MM.1S (cell line): ENCODE measurements at regions not wholly inside any gene's neighbourhood (a gene's known extent, or its start where the extent isn't known, plus 50 kb on each side); places are given as distances from the start of the nearest gene placed in this dataset.

Experiments used
- DNase-seq: peaks from one replicate; pipeline ENCODE4 v3.0.0-alpha.2; 2015
- H2AFZ ChIP-seq: fragments of 300-600 bp; sonication (generic); 2 replicates; pipeline ENCODE4 v1.6.0; 2016; ENCODE audit warnings: antibody characterized with exemption, low read length
- H3F3A ChIP-seq: fragments of 300-600 bp; sonication (generic); 2 replicates; pipeline ENCODE4 v1.6.1; 2016; ENCODE audit warnings: mild to moderate bottlenecking, antibody characterized with exemption, low read length, moderate library complexity, mixed read lengths; ENCODE audit not compliant: insufficient read depth
- H3K27ac ChIP-seq: fragments of 300-600 bp; sonication (generic); 2 replicates; pipeline ENCODE4 v1.5.1; 2016; ENCODE audit warnings: mild to moderate bottlenecking, low read length
- H3K27me3 ChIP-seq: fragments of 300-600 bp; sonication (generic); replicated peaks from 2 replicates; pipeline ENCODE4 v1.6.0; 2016; ENCODE audit warnings: low read length; ENCODE audit not compliant: insufficient read depth
- H3K36me3 ChIP-seq: fragments of 300-600 bp; sonication (generic); replicated peaks from 2 replicates; pipeline ENCODE4 v1.6.1; 2016; ENCODE audit warnings: mild to moderate bottlenecking, low read length, mixed read lengths; ENCODE audit not compliant: insufficient read depth
- H3K4me1 ChIP-seq: fragments of 300-600 bp; sonication (generic); 2 replicates; pipeline ENCODE4 v1.6.1; 2016; ENCODE audit warnings: low read length, mixed read lengths
- H3K4me2 ChIP-seq: fragments of 300-600 bp; sonication (generic); 2 replicates; pipeline ENCODE4 v1.6.0; 2016; ENCODE audit warnings: low read depth, low read length
- H3K4me3 ChIP-seq: fragments of 300-600 bp; sonication (generic); 2 replicates; pipeline ENCODE4 v1.5.1; 2016; ENCODE audit warnings: low read length, mixed read lengths
- H3K79me2 ChIP-seq: fragments of 300-600 bp; sonication (generic); 2 replicates; pipeline ENCODE4 v1.6.1; 2016; ENCODE audit warnings: mixed run types, low read length, mixed read lengths
- H3K9ac ChIP-seq: fragments of 300-600 bp; sonication (generic); 2 replicates; pipeline ENCODE4 v1.6.1; 2016; ENCODE audit warnings: low read length, mixed read lengths
- H3K9me2 ChIP-seq: fragments of 300-600 bp; sonication (generic); replicated peaks from 2 replicates; pipeline ENCODE4 v1.6.1; 2016; ENCODE audit warnings: mild to moderate bottlenecking, low read length, mixed read lengths; ENCODE audit not compliant: insufficient read depth
- H3K9me3 ChIP-seq: fragments of 300-600 bp; sonication (generic); replicated peaks from 2 replicates; pipeline ENCODE4 v1.6.1; 2016; ENCODE audit warnings: mild to moderate bottlenecking, low read length, mixed read lengths; ENCODE audit not compliant: insufficient read depth
- H4K20me1 ChIP-seq: fragments of 300-600 bp; sonication (generic); 2 replicates; pipeline ENCODE4 v1.6.1; 2016; ENCODE audit warnings: mild to moderate bottlenecking, low read length, moderate library complexity, mixed read lengths; ENCODE audit not compliant: insufficient read depth
- EZH2 ChIP-seq: fragments of 300-600 bp; sonication (generic); optimal IDR thresholded peaks from 2 replicates; pipeline ENCODE3; 2017; ENCODE audit warnings: low read depth, mild to moderate bottlenecking, antibody characterized with exemption, low read length, mixed read lengths
- EZH2phosphoT487 ChIP-seq: fragments of 300-600 bp; sonication (generic); IDR thresholded peaks from 2 replicates; pipeline ENCODE4 v1.6.1; 2018; ENCODE audit warnings: antibody characterized with exemption, low read length
- TF ChIP-seq, protein P1 (sequence below): fragments of 300-600 bp; sonication (generic); IDR thresholded peaks from 2 replicates; pipeline ENCODE4 v1.5.1; 2016; ENCODE audit warnings: antibody characterized with exemption, low read length, mixed read lengths

- Histone ChIP-seq H3K79me2 (no peaks in the 10 kb centered on the region), H3K9me2 (no peaks in the 10 kb centered on the region), H3K4me3 (no peak overlapping the region), H3K9me3 (no peaks in the 10 kb centered on the region), H4K20me1 (no peaks in the 10 kb centered on the region), H3F3A (no peaks in the 10 kb centered on the region), H3K36me3 (no peaks in the 10 kb centered on the region), H3K9ac (no peak overlapping the region), H3K4me1 (no peaks in the 10 kb centered on the region), H2AFZ (no peak overlapping the region), H3K27me3 (no peaks in the 10 kb centered on the region), H3K27ac (no peak overlapping the region), H3K4me2 (no peak overlapping the region)
- TF ChIP-seq, protein P1, sequence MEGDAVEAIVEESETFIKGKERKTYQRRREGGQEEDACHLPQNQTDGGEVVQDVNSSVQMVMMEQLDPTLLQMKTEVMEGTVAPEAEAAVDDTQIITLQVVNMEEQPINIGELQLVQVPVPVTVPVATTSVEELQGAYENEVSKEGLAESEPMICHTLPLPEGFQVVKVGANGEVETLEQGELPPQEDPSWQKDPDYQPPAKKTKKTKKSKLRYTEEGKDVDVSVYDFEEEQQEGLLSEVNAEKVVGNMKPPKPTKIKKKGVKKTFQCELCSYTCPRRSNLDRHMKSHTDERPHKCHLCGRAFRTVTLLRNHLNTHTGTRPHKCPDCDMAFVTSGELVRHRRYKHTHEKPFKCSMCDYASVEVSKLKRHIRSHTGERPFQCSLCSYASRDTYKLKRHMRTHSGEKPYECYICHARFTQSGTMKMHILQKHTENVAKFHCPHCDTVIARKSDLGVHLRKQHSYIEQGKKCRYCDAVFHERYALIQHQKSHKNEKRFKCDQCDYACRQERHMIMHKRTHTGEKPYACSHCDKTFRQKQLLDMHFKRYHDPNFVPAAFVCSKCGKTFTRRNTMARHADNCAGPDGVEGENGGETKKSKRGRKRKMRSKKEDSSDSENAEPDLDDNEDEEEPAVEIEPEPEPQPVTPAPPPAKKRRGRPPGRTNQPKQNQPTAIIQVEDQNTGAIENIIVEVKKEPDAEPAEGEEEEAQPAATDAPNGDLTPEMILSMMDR = no peak
- TF ChIP-seq EZH2 = no peak
- TF ChIP-seq EZH2phosphoT487 = no peak
- no peak for DNase-seq
Observed at GRCh38 chrX:87236830-87237440, 280.7 kb upstream of the KLHL4 start.

DNA sequence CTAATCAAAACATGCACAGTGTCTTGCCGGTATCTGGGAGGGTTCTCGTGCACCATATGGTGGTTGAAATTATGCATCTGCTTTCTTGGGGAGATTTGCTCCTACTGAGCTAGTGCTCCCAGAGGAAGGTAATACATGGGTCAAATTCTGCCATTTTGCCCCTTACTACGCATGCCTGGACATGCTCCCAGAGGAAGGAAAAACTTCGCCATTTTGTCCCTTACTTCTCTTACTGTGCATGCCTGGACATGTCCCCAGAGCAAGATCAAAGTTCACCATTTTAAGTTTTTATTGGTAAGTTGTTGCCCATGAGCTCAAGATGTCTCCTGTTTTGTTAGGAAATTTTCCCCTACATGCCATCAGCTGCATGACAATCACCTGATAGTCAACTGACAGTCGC, 252.1 kb upstream of the KLHL4 start:
- TF ChIP-seq EZH2phosphoT487 (no peak), EZH2 (no peak)
- TF ChIP-seq, protein P1 = no peak
- no peak overlapping the region for H3K4me2 ChIP-seq
- DNase-seq = no peak
- H3F3A ChIP-seq = no peaks in the 10 kb centered on the region
- H4K20me1 ChIP-seq = no peaks in the 10 kb centered on the region
- H3K9me3 ChIP-seq = no peaks in the 10 kb centered on the region
- H3K27me3 ChIP-seq = no peaks in the 10 kb centered on the region
- no peak overlapping the region for H2AFZ ChIP-seq
- H3K9ac ChIP-seq = no peak overlapping the region
- H3K9me2 ChIP-seq = no peaks in the 10 kb centered on the region
- no peak overlapping the region for H3K27ac ChIP-seq
- no peaks in the 10 kb centered on the region for H3K4me1 ChIP-seq
- H3K4me3 ChIP-seq = no peak overlapping the region
- no peaks in the 10 kb centered on the region for H3K36me3 ChIP-seq
- no peaks in the 10 kb centered on the region for H3K79me2 ChIP-seq

GRCh38 chrX:87272491-87272890, 245.1 kb upstream of the KLHL4 start:
- no peak for DNase-seq
- H3K9me2 ChIP-seq = no peaks in the 10 kb centered on the region
- H3K9me3 ChIP-seq = no peaks in the 10 kb centered on the region
- H3K36me3 ChIP-seq = no peaks in the 10 kb centered on the region
- no peaks in the 10 kb centered on the region for H4K20me1 ChIP-seq
- H3K9ac ChIP-seq = no peak overlapping the region
- no peaks in the 10 kb centered on the region for H3K27me3 ChIP-seq
- no peak for TF ChIP-seq EZH2
- TF ChIP-seq, protein P1 = no peak
- TF ChIP-seq EZH2phosphoT487 = no peak
- H3K4me3 ChIP-seq = no peak overlapping the region
- no peaks in the 10 kb centered on the region for H3F3A ChIP-seq
- no peak overlapping the region for H3K27ac ChIP-seq
- H2AFZ ChIP-seq = no peak overlapping the region
- no peaks in the 10 kb centered on the region for H3K4me1 ChIP-seq
- H3K79me2 ChIP-seq = no peaks in the 10 kb centered on the region
- no peak overlapping the region for H3K4me2 ChIP-seq
